GM12865 (cell line): ENCODE measurements at regions not wholly inside any gene's neighbourhood (a gene's known extent, or its start where the extent isn't known, plus 50 kb on each side); places are given as distances from the start of the nearest gene placed in this dataset.

ENCODE experiments used
- DNase-seq: peaks from one replicate; pipeline ENCODE4 v3.0.0; 2010; ENCODE audit warnings: low read depth
- H3K4me3 ChIP-seq: 2 replicates; pipeline ENCODE4 v1.5.1; 2011; ENCODE audit warnings: mild to moderate bottlenecking, low read depth, low read length, control low read depth
- TF ChIP-seq, protein P1 (sequence below): IDR thresholded peaks from 2 replicates; pipeline ENCODE4 v1.5.1; 2011; ENCODE audit warnings: low read length, control low read depth, low read depth, inconsistent platforms; ENCODE audit not compliant: insufficient read depth; ENCODE audit errors: missing control alignments

DNA sequence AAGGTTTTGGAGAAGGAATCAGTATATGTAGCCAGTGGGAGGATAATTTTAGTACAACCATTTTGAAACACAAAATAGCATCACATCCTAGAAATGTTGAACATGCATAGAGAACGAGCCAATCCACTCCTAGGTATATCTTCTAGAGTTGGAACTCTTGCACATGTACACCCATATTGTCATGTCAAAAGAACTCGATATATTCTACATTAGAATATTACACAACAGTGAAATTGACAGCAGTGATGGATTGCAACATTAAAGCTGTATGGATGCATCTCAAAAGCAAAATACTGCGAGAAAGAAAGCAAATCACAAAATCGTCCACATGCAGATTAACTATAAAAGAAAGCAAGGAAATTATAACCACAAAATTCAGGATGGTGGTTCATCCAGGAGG, 159.3 kb upstream of the NEBL start:
- no peak for DNase-seq
- TF ChIP-seq, protein P1, sequence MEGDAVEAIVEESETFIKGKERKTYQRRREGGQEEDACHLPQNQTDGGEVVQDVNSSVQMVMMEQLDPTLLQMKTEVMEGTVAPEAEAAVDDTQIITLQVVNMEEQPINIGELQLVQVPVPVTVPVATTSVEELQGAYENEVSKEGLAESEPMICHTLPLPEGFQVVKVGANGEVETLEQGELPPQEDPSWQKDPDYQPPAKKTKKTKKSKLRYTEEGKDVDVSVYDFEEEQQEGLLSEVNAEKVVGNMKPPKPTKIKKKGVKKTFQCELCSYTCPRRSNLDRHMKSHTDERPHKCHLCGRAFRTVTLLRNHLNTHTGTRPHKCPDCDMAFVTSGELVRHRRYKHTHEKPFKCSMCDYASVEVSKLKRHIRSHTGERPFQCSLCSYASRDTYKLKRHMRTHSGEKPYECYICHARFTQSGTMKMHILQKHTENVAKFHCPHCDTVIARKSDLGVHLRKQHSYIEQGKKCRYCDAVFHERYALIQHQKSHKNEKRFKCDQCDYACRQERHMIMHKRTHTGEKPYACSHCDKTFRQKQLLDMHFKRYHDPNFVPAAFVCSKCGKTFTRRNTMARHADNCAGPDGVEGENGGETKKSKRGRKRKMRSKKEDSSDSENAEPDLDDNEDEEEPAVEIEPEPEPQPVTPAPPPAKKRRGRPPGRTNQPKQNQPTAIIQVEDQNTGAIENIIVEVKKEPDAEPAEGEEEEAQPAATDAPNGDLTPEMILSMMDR: no peak
- H3K4me3 ChIP-seq: no peak overlapping the region

DNA sequence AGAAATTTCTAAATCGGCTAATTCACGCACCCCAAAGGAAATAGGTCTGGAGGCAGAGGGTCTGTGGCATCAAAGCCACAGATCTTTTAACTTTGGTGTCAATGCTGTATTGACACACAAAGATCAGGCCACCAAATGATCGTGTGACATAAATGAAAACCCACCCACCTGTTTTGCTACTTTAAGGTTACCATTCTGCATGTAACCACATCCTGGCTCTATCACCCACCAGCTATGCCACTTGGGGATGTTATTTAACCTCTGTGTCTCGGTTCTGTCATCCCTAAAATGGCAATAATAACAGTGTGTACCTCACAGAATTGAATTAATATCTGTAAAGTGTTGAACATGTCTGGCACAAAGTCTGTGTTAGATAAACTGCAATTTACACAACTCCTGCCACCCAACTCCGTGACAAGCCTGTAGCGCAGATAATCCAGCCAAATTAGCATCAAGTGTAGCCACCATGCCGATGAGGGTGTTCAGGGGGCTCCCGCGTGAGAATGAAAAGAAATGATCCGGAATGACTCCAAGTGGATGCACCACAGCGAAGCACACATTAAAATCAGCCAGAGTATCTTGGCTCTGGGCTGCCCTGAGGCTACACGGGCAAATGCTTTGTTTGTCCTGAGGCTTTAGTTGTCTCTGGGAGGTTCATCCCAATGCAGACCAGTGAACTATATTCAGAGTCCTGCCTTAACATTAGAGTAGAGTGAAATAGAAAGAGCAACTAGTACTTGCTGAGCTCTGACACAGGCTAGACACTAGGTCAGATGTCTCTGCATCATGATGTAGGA, 158.4 kb upstream of the NEBL start:
- H3K4me3 ChIP-seq: no peak overlapping the region
- TF ChIP-seq, protein P1: no peak
- DNase-seq: peak; percentile 5

DNA sequence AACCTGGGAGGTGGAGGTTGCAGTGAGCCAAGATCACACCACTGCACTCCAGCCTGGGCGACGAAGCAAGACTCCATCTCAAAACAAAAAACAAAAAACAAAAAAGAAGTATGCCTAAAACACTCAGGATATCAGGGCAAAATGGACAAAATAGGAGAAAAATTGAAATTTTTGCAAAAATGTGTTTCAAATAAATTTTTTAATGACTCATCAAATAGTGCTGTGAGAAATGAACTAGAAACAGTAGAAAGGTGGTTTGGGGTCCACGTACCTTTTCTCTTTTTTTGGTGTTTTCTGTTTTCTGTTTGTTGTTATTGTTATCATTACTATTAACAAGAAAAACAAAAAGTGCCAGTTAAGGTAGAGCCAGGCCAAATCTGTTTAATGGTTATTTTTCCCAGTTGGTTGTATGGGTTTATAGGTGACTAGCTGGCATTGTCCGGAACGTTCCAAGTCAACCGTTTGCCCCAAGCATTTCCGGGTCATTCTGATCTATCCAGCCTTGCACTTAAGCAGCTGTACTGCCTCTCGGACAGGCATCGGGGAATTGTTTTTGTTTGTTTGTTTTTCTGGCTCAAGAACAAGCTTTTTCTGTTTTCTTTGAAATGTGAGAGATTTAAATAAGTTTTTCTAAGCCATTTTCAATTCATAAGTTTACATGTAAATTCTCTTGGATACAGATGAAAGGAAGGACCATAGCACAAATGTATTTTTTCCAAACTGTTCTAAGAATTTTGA, 157.0 kb upstream of the NEBL start:
- no peak overlapping the region for H3K4me3 ChIP-seq
- no peak for DNase-seq
- TF ChIP-seq, protein P1: no peak

DNA sequence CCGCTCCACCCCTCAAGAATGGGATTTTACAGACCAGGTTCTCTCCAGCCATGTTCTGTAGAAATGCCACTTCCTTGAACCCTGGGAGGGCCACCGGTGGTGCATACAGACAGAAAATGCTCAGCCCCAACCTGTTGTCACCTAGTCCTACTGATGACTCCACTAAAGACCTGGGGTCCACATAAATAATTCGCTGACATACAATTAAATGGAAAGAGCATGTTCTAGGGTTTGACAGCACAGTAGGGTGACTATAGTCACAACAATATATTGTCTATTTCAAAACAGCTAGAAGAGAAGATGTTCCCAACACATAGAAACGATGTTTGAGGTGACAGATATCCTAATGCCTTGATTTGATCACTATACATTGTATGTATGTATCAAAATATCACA, 155.6 kb upstream of the NEBL start:
- DNase-seq: no peak
- TF ChIP-seq, protein P1: no peak
- H3K4me3 ChIP-seq: no peak overlapping the region

DNA sequence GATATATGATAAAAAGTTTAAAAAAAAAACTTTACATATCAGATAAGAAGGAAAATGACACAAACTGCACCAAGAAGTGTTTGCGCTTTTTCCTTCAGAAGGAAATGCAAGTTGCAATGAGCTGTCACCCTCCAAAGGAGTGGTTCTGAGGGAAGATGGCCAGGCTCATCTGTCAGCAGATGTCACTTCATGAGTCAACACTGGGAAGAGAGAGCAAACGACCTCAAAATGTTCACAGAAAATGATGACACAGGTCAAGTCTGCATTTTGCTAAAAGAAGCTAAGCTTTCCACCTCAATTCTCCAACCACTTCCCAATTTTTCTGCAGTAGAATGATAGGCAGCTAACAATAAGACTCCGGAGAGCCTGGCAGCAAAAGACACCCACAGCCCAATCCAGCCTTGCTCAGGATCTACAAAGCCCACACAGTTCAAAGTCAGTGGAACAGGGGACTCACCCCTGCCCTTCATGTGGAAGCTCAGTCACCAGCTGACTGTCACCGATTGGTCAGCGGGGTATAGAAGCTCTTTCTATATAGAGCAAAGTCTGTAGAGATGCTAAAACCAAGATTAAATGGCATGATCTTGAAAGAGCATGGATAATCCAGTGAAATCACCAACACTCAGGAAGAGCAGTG, 155.1 kb upstream of the NEBL start:
- no peak for DNase-seq
- H3K4me3 ChIP-seq: no peak overlapping the region
- TF ChIP-seq, protein P1: no peak

DNA sequence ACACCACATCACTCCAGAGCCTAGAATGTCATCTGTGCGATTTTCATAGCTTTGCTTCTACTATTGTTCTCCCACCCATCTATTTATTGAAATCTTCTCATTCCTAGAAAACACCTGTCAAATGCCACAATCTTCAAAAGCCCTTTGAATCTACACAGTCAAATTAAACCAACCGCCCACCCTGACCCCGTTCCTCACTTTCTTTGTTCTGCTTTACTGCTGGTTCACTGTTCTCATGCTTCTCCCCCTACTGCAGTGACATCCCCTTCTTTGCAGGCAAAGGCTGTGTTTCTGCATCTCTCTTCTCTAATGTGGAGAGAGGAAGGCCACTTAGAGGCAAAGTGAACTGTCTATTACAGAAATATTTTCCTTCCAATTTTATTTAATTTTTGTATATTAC, 152.4 kb upstream of the NEBL start:
- no peak overlapping the region for H3K4me3 ChIP-seq
- TF ChIP-seq, protein P1: no peak
- DNase-seq: no peak
